Ascending aorta (tissue), 2 donors: ENCODE measurements at regions not wholly inside any gene's neighbourhood (a gene's known extent, or its start where the extent isn't known, plus 50 kb on each side); places are given as distances from the start of the nearest gene placed in this dataset.

Experiments
- DNase-seq, 2 donors: peaks; one replicate each; pipeline ENCODE4 v3.0.0-alpha.2; 2019; ENCODE audit warnings: low spot score in 2 of 2
- H3K27ac ChIP-seq, 2 donors: fragments of 200-600 bp; sonication (generic); one replicate each; pipeline ENCODE4 v1.5.1; 2016 to 2017; ENCODE audit warnings: mild to moderate bottlenecking in 1 of 2
- H3K27me3 ChIP-seq: fragments of 200-600 bp; sonication (generic); one replicate; pipeline ENCODE4 v1.5.1; 2017
- H3K36me3 ChIP-seq, 2 donors: fragments of 200-600 bp; sonication (generic); one replicate each; pipeline ENCODE4 v1.5.1; 2016
- H3K4me1 ChIP-seq, 2 donors: fragments of 200-600 bp; sonication (generic); one replicate each; pipeline ENCODE4 v1.5.1; 2016 to 2017; ENCODE audit warnings: mild to moderate bottlenecking in 1 of 2
- H3K4me3 ChIP-seq, 2 donors: fragments of 200-600 bp; sonication (generic); one replicate each; pipeline ENCODE4 v1.5.1; 2016 to 2017; ENCODE audit warnings: mild to moderate bottlenecking in 1 of 2
- H3K9me3 ChIP-seq, 2 donors: fragments of 200-600 bp; sonication (generic); one replicate each; pipeline ENCODE4 v1.5.1; 2016
- CTCF ChIP-seq, 3 experiments: fragments of 200-600 bp in 2 of 3; fragments of 450-650 bp in 1 of 3; sonication (generic) in 2 of 3; IDR thresholded peaks; one replicate each; pipeline ENCODE4 v1.5.1; 2016 to 2019; ENCODE audit warnings: antibody characterized with exemption in 3 of 3, mild to moderate bottlenecking in 1 of 3, moderate library complexity in 1 of 3
- intact Hi-C: fragments of 100-400 bp; cut with DNase I; formaldehyde crosslinking; loops from one replicate; pipeline ENCODE4 v1.15.1; 2023

GRCh38 chrX:68942104-68942503, 113.3 kb downstream of the EFNB1 start:
- H3K9me3 ChIP-seq = no peaks in the 10 kb centered on the region
- intact Hi-C loops = no loop called here
- peak in 1 of 2 donors; percentile 37 for DNase-seq
- no peak overlapping the region for H3K27ac ChIP-seq
- H3K4me3 ChIP-seq = no peak overlapping the region
- H3K36me3 ChIP-seq = no peaks in the 10 kb centered on the region
- H3K27me3 ChIP-seq = peaks cover 3% of the 10 kb centered on the region
- H3K4me1 ChIP-seq = peaks cover 0 to 2% of the 10 kb centered on the region in 2 donors
- TF ChIP-seq CTCF (IDR thresholded peaks at IDR 0.05) = no peak

- intact Hi-C loops = no loop called here
- peak in 1 of 2 donors; percentile 50 for DNase-seq
- no peaks in the 10 kb centered on the region for H3K9me3 ChIP-seq
- no peak overlapping the region for H3K27ac ChIP-seq
- peaks cover 3% of the 10 kb centered on the region for H3K27me3 ChIP-seq
- no peak for TF ChIP-seq CTCF (IDR thresholded peaks at IDR 0.05)
- H3K4me1 ChIP-seq = peaks cover 0 to 2% of the 10 kb centered on the region in 2 donors
- H3K4me3 ChIP-seq = no peak overlapping the region
- H3K36me3 ChIP-seq = no peaks in the 10 kb centered on the region
These were observed 112.6 kb downstream of the EFNB1 start for GRCh38 chrX:68941385-68941952.

- Histone ChIP-seq H3K4me3 (no peak overlapping the region), H3K4me1 (peaks cover 0 to 2% of the 10 kb centered on the region in 2 donors), H3K27ac (no peak overlapping the region), H3K27me3 (peaks cover 3% of the 10 kb centered on the region), H3K36me3 (no peaks in the 10 kb centered on the region), H3K9me3 (no peaks in the 10 kb centered on the region)
- intact Hi-C loops = no loop called here
- DNase-seq = no peak
- no peak for TF ChIP-seq CTCF (IDR thresholded peaks at IDR 0.05)
These were observed 111.8 kb downstream of the EFNB1 start for GRCh38 chrX:68940601-68941000.

GRCh38 chrX:68939868-68940267, 111.0 kb downstream of the EFNB1 start:
- peaks cover 3% of the 10 kb centered on the region for H3K27me3 ChIP-seq
- H3K27ac ChIP-seq = no peak overlapping the region
- intact Hi-C loops = loop anchor here (5.0 kb wide), 1 partner anchor 47 kb away; no protein-coding TSS in a partner anchor

GRCh38 chrX:68938244-68939004, 109.6 kb downstream of the EFNB1 start:
- Histone ChIP-seq H3K9me3 (no peaks in the 10 kb centered on the region), H3K27me3 (peaks cover 3% of the 10 kb centered on the region), H3K4me1 (peaks cover 0 to 2% of the 10 kb centered on the region in 2 donors), H3K27ac (peak overlapping the region in 1 of 2 donors; percentile 47), H3K36me3 (no peaks in the 10 kb centered on the region), H3K4me3 (no peak overlapping the region)
- DNase-seq = peak in 1 of 2 donors; percentile 61
- intact Hi-C loops = loop anchor here (5.0 kb wide), 1 partner anchor 49 kb away; no protein-coding TSS in a partner anchor
- no peak for TF ChIP-seq CTCF (IDR thresholded peaks at IDR 0.05)

More at GRCh38 chrX:68939868-68940267, 111.0 kb downstream of the EFNB1 start:
- peaks cover 0 to 2% of the 10 kb centered on the region in 2 donors for H3K4me1 ChIP-seq
- no peaks in the 10 kb centered on the region for H3K9me3 ChIP-seq
- no peak for DNase-seq
- no peak for TF ChIP-seq CTCF (IDR thresholded peaks at IDR 0.05)
- H3K36me3 ChIP-seq = no peaks in the 10 kb centered on the region
- H3K4me3 ChIP-seq = no peak overlapping the region
